Esophagus squamous epithelium (tissue), 4 donors: ENCODE measurements at regions not wholly inside any gene's neighbourhood (a gene's known extent, or its start where the extent isn't known, plus 50 kb on each side); places are given as distances from the start of the nearest gene placed in this dataset.

Experiments
- POLR2A ChIP-seq, 4 donors: fragments of 450-650 bp; IDR thresholded peaks; one replicate each; pipeline ENCODE4 v1.6.1; 2017; ENCODE audit warnings: antibody characterized with exemption in 4 of 4, mild to moderate bottlenecking in 4 of 4, moderate library complexity in 3 of 4
- TF ChIP-seq, protein P1 (sequence below), 6 experiments: fragments of 450-650 bp in 4 of 6; fragments of 200-600 bp in 2 of 6; sonication (generic) in 2 of 6; IDR thresholded peaks; one replicate each; pipeline ENCODE4 v1.5.1; 2016 to 2019; ENCODE audit warnings: antibody characterized with exemption in 6 of 6, mild to moderate bottlenecking in 4 of 6, moderate library complexity in 4 of 6

DNA sequence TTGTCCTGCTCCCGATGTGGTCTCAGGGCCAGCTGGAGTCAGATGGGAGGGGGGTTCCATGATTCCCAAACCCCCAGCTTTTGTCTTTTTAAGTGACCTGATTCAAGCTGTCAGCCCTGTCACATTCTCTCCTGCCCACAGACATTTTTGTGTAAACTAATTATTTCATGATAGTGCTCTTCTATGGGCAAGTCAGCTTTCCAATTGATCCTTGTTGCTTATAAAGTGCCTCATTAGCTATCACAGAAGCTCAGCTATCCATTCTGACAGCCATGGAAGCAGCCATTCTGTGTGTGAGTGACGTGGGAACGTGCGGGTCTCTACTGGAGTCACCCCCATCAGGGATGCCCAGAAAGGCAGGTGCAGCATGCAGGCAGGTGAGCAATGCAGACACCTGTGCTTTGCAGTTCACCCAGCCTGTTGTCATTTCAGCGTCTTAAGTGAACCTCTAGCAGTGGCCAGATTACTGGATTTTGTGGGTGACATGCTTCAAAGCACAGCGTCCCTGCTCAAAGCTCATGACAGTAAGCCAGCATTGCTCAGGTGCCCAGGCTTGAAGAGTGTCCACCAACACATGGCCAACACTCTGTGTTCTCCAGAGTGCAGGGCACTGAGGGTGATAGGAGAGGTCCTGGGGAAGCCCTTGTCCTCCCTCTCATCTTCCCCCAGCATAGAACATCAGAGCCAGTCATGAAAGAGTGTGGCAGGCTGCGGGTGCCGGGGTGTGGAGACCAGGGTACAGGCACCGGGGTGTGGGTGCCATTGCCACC, 162.1 kb upstream of the SH3BP4 start:
- TF ChIP-seq, protein P1, sequence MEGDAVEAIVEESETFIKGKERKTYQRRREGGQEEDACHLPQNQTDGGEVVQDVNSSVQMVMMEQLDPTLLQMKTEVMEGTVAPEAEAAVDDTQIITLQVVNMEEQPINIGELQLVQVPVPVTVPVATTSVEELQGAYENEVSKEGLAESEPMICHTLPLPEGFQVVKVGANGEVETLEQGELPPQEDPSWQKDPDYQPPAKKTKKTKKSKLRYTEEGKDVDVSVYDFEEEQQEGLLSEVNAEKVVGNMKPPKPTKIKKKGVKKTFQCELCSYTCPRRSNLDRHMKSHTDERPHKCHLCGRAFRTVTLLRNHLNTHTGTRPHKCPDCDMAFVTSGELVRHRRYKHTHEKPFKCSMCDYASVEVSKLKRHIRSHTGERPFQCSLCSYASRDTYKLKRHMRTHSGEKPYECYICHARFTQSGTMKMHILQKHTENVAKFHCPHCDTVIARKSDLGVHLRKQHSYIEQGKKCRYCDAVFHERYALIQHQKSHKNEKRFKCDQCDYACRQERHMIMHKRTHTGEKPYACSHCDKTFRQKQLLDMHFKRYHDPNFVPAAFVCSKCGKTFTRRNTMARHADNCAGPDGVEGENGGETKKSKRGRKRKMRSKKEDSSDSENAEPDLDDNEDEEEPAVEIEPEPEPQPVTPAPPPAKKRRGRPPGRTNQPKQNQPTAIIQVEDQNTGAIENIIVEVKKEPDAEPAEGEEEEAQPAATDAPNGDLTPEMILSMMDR (IDR thresholded peaks at IDR 0.05), result no peak
- no peak for TF ChIP-seq POLR2A (IDR thresholded peaks at IDR 0.05)
